ENCODE measurements at regions not wholly inside any gene's neighbourhood (a gene's known extent, or its start where the extent isn't known, plus 50 kb on each side); places are given as distances from the start of the nearest gene placed in this dataset.

- DNase-seq (ENCODE audit: low read depth in 1 of 2, low spot score in 1 of 2), result no peak
Observed at GRCh38 chr10:117710181-117710798, 167.7 kb downstream of the EMX2 start.

- DNase-seq (ENCODE audit: low read depth in 1 of 2, low spot score in 1 of 2), result no peak
Observed at GRCh38 chr10:117716889-117717288, 174.3 kb downstream of the EMX2 start.

- DNase-seq (ENCODE audit: low read depth in 1 of 2, low spot score in 1 of 2), result no peak
Observed at GRCh38 chr10:117718986-117719920, 176.7 kb downstream of the EMX2 start.

GRCh38 chr10:117720931-117721835, 178.6 kb downstream of the EMX2 start:
- no peak for DNase-seq (ENCODE audit: low read depth in 1 of 2, low spot score in 1 of 2)

- DNase-seq (ENCODE audit: low read depth in 1 of 2, low spot score in 1 of 2), result no peak
Observed at GRCh38 chr10:117721873-117722272, 179.3 kb downstream of the EMX2 start.

- no peak for DNase-seq (ENCODE audit: low read depth in 1 of 2, low spot score in 1 of 2)
Observed at GRCh38 chr10:117723343-117723742, 180.8 kb downstream of the EMX2 start.

GRCh38 chr10:117725993-117726392, 183.4 kb downstream of the EMX2 start:
- DNase-seq (ENCODE audit: low read depth in 1 of 2, low spot score in 1 of 2), result no peak

GRCh38 chr10:117726596-117727295, 184.2 kb downstream of the EMX2 start:
- no peak for DNase-seq (ENCODE audit: low read depth in 1 of 2, low spot score in 1 of 2)

GRCh38 chr10:117727421-117727820, 184.9 kb downstream of the EMX2 start:
- DNase-seq (ENCODE audit: low read depth in 1 of 2, low spot score in 1 of 2), result no peak

GRCh38 chr10:117728087-117728486, 185.5 kb downstream of the EMX2 start:
- DNase-seq (ENCODE audit: low read depth in 1 of 2, low spot score in 1 of 2), result no peak

- no peak for DNase-seq (ENCODE audit: low read depth in 1 of 2, low spot score in 1 of 2)
Observed at GRCh38 chr10:117729156-117729555, 186.6 kb downstream of the EMX2 start.

- no peak for DNase-seq (ENCODE audit: low read depth in 1 of 2, low spot score in 1 of 2)
Observed at GRCh38 chr10:117731121-117731791, 188.7 kb downstream of the EMX2 start.

GRCh38 chr10:117734731-117735405, 192.3 kb downstream of the EMX2 start:
- DNase-seq (ENCODE audit: low read depth in 1 of 2, low spot score in 1 of 2), result no peak

- DNase-seq (ENCODE audit: low read depth in 1 of 2, low spot score in 1 of 2), result no peak
Observed at GRCh38 chr10:117736655-117737054, 194.1 kb downstream of the EMX2 start.

- DNase-seq (ENCODE audit: low read depth in 1 of 2, low spot score in 1 of 2), result no peak
Observed at GRCh38 chr10:117740088-117740487, 197.5 kb downstream of the EMX2 start.

GRCh38 chr10:117740691-117741222, 198.2 kb downstream of the EMX2 start:
- DNase-seq (ENCODE audit: low read depth in 1 of 2, low spot score in 1 of 2), result no peak

- DNase-seq (ENCODE audit: low read depth in 1 of 2, low spot score in 1 of 2), result no peak
Observed at GRCh38 chr10:117741524-117741923, 199.0 kb downstream of the EMX2 start.

- no peak for DNase-seq (ENCODE audit: low read depth in 1 of 2, low spot score in 1 of 2)
Observed at GRCh38 chr10:117743509-117743908, 201.0 kb downstream of the EMX2 start.

GRCh38 chr10:117745301-117745700, 202.8 kb downstream of the EMX2 start:
- no peak for DNase-seq (ENCODE audit: low read depth in 1 of 2, low spot score in 1 of 2)

All from activated CD4-positive, alpha-beta T cell treated with anti-CD3 and anti-CD28 coated beads, Interleukin-2, amount 50 U/mL, for 24 hours (primary cell).